ENCODE measurements at regions not wholly inside any gene's neighbourhood (a gene's known extent, or its start where the extent isn't known, plus 50 kb on each side); places are given as distances from the start of the nearest gene placed in this dataset.
A peak's percentile ranks its signal among the peaks of the same experiment; 100 is the strongest.

- H3K9me3 Mint-ChIP-seq (ENCODE audit: low read depth), result no peaks in the 10 kb centered on the region
- no peak for DNase-seq (ENCODE audit: low spot score, unreplicated experiment)
- TF ChIP-seq CTCF (IDR thresholded peaks at IDR 0.05; ENCODE audit: unreplicated experiment), result no peak
- H3K27me3 Mint-ChIP-seq, result peaks cover 16% of the 10 kb centered on the region
- no peak overlapping the region for H3K27ac Mint-ChIP-seq
- no peak overlapping the region for H3K4me3 Mint-ChIP-seq (ENCODE audit: low read depth)
- peaks cover 4% of the 10 kb centered on the region for H3K36me3 Mint-ChIP-seq (ENCODE audit: insufficient read depth)
- H3K4me1 Mint-ChIP-seq (ENCODE audit: low read depth), result peaks cover 19% of the 10 kb centered on the region
These were observed 64.6 kb upstream of the ACKR3 start for GRCh38 chr2:236505041-236505440.

- no peak for TF ChIP-seq CTCF (IDR thresholded peaks at IDR 0.05; ENCODE audit: unreplicated experiment)
- no peak for DNase-seq (ENCODE audit: low spot score, unreplicated experiment)
- peaks cover 19% of the 10 kb centered on the region for H3K4me1 Mint-ChIP-seq (ENCODE audit: low read depth)
- no peaks in the 10 kb centered on the region for H3K9me3 Mint-ChIP-seq (ENCODE audit: low read depth)
- no peak overlapping the region for H3K4me3 Mint-ChIP-seq (ENCODE audit: low read depth)
- H3K27me3 Mint-ChIP-seq, result peaks cover 20% of the 10 kb centered on the region
- H3K36me3 Mint-ChIP-seq (ENCODE audit: insufficient read depth), result peaks cover 4% of the 10 kb centered on the region
- H3K27ac Mint-ChIP-seq, result no peak overlapping the region
These were observed 64.0 kb upstream of the ACKR3 start for GRCh38 chr2:236505648-236506047.

GRCh38 chr2:236507393-236508085 is 62.1 kb upstream of the ACKR3 start:
- TF ChIP-seq CTCF (IDR thresholded peaks at IDR 0.05; ENCODE audit: unreplicated experiment), result no peak
- Mint-ChIP-seq H3K27ac (peak overlapping the region; percentile 43), H3K4me1 (ENCODE audit: low read depth) (peaks cover 14% of the 10 kb centered on the region), H3K9me3 (ENCODE audit: low read depth) (no peaks in the 10 kb centered on the region), H3K27me3 (peaks cover 22% of the 10 kb centered on the region), H3K4me3 (ENCODE audit: low read depth) (peak overlapping the region; percentile 88), H3K36me3 (ENCODE audit: insufficient read depth) (peaks cover 4% of the 10 kb centered on the region)
- peak; percentile 82 for DNase-seq (ENCODE audit: low spot score, unreplicated experiment)

GRCh38 chr2:236508466-236508865 is 61.2 kb upstream of the ACKR3 start:
- no peak overlapping the region for H3K27ac Mint-ChIP-seq
- H3K9me3 Mint-ChIP-seq (ENCODE audit: low read depth), result no peaks in the 10 kb centered on the region
- no peak for TF ChIP-seq CTCF (IDR thresholded peaks at IDR 0.05; ENCODE audit: unreplicated experiment)
- H3K4me3 Mint-ChIP-seq (ENCODE audit: low read depth), result no peak overlapping the region
- peaks cover 22% of the 10 kb centered on the region for H3K27me3 Mint-ChIP-seq
- DNase-seq (ENCODE audit: low spot score, unreplicated experiment), result no peak
- peaks cover 4% of the 10 kb centered on the region for H3K36me3 Mint-ChIP-seq (ENCODE audit: insufficient read depth)
- peaks cover 14% of the 10 kb centered on the region for H3K4me1 Mint-ChIP-seq (ENCODE audit: low read depth)

- Mint-ChIP-seq H3K9me3 (ENCODE audit: low read depth) (no peaks in the 10 kb centered on the region), H3K4me3 (ENCODE audit: low read depth) (no peak overlapping the region), H3K27me3 (peaks cover 22% of the 10 kb centered on the region), H3K36me3 (ENCODE audit: insufficient read depth) (no peaks in the 10 kb centered on the region), H3K27ac (no peak overlapping the region), H3K4me1 (ENCODE audit: low read depth) (peaks cover 14% of the 10 kb centered on the region)
- TF ChIP-seq CTCF (IDR thresholded peaks at IDR 0.05; ENCODE audit: unreplicated experiment), result no peak
- no peak for DNase-seq (ENCODE audit: low spot score, unreplicated experiment)
These were observed 59.6 kb upstream of the ACKR3 start for GRCh38 chr2:236510034-236510433.
